Glutamatergic neuron (in vitro differentiated cells): ENCODE measurements at regions not wholly inside any gene's neighbourhood (a gene's known extent, or its start where the extent isn't known, plus 50 kb on each side); places are given as distances from the start of the nearest gene placed in this dataset.

Experiments
- DNase-seq: peaks from one replicate; pipeline ENCODE4 v3.0.0; 2022
- H3K27ac Mint-ChIP-seq: one replicate; pipeline ENCODE4 v1.8.0; 2020; ENCODE audit warnings: mild to moderate bottlenecking, mixed read lengths, inconsistent platforms; ENCODE audit not compliant: unreplicated experiment
- H3K27me3 Mint-ChIP-seq: one replicate; pipeline ENCODE4 v1.8.0; 2020; ENCODE audit warnings: mild to moderate bottlenecking, moderate library complexity, mixed read lengths, inconsistent platforms; ENCODE audit not compliant: unreplicated experiment
- H3K36me3 Mint-ChIP-seq: one replicate; pipeline ENCODE4 v1.8.0; 2020; ENCODE audit warnings: mild to moderate bottlenecking, mixed read lengths, inconsistent platforms; ENCODE audit not compliant: unreplicated experiment
- H3K4me1 Mint-ChIP-seq: one replicate; pipeline ENCODE4 v1.8.0; 2020; ENCODE audit warnings: mild to moderate bottlenecking, low read depth, mixed read lengths, inconsistent platforms; ENCODE audit not compliant: unreplicated experiment
- H3K4me3 Mint-ChIP-seq: one replicate; pipeline ENCODE4 v1.8.0; 2020; ENCODE audit warnings: mild to moderate bottlenecking, mixed read lengths, inconsistent platforms; ENCODE audit not compliant: unreplicated experiment
- H3K9me3 Mint-ChIP-seq: one replicate; pipeline ENCODE4 v1.8.0; 2020; ENCODE audit warnings: mild to moderate bottlenecking, moderate library complexity, mixed read lengths, inconsistent platforms; ENCODE audit not compliant: unreplicated experiment
- TF ChIP-seq, protein P1 (sequence below): fragments of 200-600 bp; sonication (generic); IDR thresholded peaks from one replicate; pipeline ENCODE4 v1.5.0; 2021; ENCODE audit not compliant: partially characterized antibody, unreplicated experiment

- TF ChIP-seq, protein P1, sequence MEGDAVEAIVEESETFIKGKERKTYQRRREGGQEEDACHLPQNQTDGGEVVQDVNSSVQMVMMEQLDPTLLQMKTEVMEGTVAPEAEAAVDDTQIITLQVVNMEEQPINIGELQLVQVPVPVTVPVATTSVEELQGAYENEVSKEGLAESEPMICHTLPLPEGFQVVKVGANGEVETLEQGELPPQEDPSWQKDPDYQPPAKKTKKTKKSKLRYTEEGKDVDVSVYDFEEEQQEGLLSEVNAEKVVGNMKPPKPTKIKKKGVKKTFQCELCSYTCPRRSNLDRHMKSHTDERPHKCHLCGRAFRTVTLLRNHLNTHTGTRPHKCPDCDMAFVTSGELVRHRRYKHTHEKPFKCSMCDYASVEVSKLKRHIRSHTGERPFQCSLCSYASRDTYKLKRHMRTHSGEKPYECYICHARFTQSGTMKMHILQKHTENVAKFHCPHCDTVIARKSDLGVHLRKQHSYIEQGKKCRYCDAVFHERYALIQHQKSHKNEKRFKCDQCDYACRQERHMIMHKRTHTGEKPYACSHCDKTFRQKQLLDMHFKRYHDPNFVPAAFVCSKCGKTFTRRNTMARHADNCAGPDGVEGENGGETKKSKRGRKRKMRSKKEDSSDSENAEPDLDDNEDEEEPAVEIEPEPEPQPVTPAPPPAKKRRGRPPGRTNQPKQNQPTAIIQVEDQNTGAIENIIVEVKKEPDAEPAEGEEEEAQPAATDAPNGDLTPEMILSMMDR, result no peak
- Mint-ChIP-seq H3K27ac (no peak overlapping the region), H3K27me3 (no peaks in the 10 kb centered on the region), H3K36me3 (no peaks in the 10 kb centered on the region), H3K4me1 (no peaks in the 10 kb centered on the region), H3K9me3 (no peaks in the 10 kb centered on the region), H3K4me3 (no peak overlapping the region)
- no peak for DNase-seq
These were observed 643.6 kb downstream of the ACTL7B start for GRCh38 chr9:108212184-108212583.

DNA sequence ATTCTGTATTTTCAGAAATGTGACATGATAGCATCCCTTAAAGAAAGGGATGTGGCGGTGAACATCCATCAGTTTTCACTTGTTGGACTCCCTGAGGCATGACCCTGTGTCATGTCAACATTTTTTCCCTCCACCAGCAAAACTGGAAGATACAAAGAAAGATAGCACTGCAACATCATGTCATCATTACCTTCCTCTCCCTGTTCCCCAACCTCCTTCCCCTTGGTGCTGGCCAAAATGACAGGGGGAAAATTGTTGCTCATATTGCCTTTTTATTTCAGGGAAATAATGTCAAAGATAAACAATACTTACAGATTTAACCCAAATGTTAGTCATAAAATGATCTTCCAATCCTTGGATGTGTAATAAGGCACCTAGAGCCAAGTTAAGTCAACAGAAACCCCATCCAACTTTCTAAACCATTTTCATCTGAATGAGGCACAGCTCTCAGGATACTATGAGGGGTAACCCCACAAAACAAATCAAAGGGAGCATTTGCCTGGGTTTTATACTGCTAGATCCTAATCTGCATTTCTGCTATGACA is 644.3 kb downstream of the ACTL7B start:
- Mint-ChIP-seq H3K4me3 (no peak overlapping the region), H3K36me3 (no peaks in the 10 kb centered on the region), H3K27ac (no peak overlapping the region), H3K27me3 (no peaks in the 10 kb centered on the region), H3K9me3 (no peaks in the 10 kb centered on the region), H3K4me1 (no peaks in the 10 kb centered on the region)
- TF ChIP-seq, protein P1, result no peak
- no peak for DNase-seq

DNA sequence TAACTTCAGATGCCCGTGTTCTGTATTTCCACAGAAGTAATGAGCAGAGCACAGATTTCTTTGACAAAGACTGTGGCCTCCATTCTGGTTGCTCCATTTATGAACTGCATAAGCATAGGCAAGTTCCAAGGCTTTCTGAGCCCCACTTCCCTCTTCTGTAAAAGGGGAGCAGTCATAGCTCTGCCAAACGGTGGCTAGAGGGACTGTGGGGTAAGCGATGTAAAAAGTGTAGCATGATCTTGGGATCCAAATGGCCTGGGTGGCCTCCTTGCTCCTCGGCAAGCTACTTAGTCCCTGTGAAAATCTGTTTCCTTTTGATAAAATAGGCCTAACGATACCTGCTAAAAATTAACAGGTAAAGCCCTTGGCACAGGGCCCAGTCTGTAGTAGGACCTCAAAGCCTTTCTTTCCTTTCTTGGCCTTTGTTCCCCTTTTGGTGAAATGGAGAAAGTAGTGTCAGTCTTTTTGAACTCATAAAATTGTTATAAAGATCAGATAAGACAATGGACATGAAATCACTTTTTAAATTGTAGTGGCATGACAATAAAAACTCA is 646.6 kb downstream of the ACTL7B start:
- no peaks in the 10 kb centered on the region for H3K9me3 Mint-ChIP-seq
- no peak for DNase-seq
- no peaks in the 10 kb centered on the region for H3K27me3 Mint-ChIP-seq
- H3K27ac Mint-ChIP-seq, result no peak overlapping the region
- TF ChIP-seq, protein P1, result no peak
- H3K36me3 Mint-ChIP-seq, result no peaks in the 10 kb centered on the region
- H3K4me1 Mint-ChIP-seq, result no peaks in the 10 kb centered on the region
- no peak overlapping the region for H3K4me3 Mint-ChIP-seq

DNA sequence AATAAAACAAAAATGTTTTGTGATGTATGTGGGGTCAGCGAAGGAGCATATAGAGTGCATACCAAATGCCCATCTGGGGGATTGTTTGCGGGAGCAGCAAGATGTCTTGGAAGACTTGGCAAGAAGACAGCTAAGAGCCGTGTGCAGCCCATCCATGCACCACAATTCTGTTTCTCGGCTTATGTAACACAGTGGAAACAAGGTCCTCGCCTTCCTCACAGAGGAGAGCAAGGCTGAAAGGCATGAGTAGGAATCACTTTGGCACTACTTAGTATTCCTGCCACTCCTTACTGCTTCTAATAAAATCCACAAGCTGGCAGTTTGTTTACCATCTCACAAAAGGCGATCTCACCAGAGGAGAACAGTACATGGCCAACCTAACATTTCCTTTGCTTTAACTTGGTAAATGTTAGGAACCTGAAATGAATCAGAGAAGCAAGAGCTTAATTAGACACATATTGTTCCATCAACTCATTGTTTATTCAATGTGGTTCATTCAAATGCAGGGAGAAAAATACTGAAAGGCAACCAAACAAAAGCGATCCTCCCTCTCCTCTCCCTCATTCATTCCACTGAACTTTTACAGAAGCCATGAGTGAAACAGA is 648.1 kb downstream of the ACTL7B start:
- no peak overlapping the region for H3K4me3 Mint-ChIP-seq
- no peak overlapping the region for H3K27ac Mint-ChIP-seq
- no peaks in the 10 kb centered on the region for H3K4me1 Mint-ChIP-seq
- DNase-seq, result no peak
- H3K9me3 Mint-ChIP-seq, result no peaks in the 10 kb centered on the region
- no peaks in the 10 kb centered on the region for H3K27me3 Mint-ChIP-seq
- H3K36me3 Mint-ChIP-seq, result no peaks in the 10 kb centered on the region
- TF ChIP-seq, protein P1, result no peak

DNA sequence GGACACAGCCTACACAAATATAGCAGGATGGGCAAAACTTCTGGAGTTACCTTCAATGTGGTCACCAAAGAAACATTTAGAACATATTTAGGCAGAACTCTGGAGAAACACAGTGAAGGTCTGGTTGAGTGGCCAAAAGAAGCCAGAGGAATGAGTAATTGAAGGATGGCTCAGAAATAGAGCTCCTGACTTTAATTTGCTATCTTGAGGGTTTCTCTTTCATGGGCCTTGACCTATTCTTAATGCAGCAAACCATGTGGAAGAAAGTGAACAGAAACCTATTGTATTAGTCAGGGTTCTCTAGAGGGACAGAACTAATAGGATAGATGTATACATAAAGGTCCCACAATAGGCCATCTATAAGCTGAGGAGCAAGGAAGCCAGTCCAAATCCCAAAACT is 650.5 kb downstream of the ACTL7B start:
- Mint-ChIP-seq H3K27ac (no peak overlapping the region), H3K9me3 (no peaks in the 10 kb centered on the region), H3K27me3 (no peaks in the 10 kb centered on the region), H3K36me3 (no peaks in the 10 kb centered on the region), H3K4me3 (no peak overlapping the region), H3K4me1 (no peaks in the 10 kb centered on the region)
- TF ChIP-seq, protein P1, result no peak
- no peak for DNase-seq
